SIG-M5 treated with dmso at 0.1 percent for 504 hours (cell line): ENCODE measurements at regions not wholly inside any gene's neighbourhood (a gene's known extent, or its start where the extent isn't known, plus 50 kb on each side); places are given as distances from the start of the nearest gene placed in this dataset.
A peak's percentile ranks its signal among the peaks of the same experiment; 100 is the strongest.

Experiments used
- DNase-seq: peaks from one replicate; lab custom pipeline; 2025; ENCODE audit not compliant: unreplicated experiment; lab: John Stamatoyannopoulos, UW

DNA sequence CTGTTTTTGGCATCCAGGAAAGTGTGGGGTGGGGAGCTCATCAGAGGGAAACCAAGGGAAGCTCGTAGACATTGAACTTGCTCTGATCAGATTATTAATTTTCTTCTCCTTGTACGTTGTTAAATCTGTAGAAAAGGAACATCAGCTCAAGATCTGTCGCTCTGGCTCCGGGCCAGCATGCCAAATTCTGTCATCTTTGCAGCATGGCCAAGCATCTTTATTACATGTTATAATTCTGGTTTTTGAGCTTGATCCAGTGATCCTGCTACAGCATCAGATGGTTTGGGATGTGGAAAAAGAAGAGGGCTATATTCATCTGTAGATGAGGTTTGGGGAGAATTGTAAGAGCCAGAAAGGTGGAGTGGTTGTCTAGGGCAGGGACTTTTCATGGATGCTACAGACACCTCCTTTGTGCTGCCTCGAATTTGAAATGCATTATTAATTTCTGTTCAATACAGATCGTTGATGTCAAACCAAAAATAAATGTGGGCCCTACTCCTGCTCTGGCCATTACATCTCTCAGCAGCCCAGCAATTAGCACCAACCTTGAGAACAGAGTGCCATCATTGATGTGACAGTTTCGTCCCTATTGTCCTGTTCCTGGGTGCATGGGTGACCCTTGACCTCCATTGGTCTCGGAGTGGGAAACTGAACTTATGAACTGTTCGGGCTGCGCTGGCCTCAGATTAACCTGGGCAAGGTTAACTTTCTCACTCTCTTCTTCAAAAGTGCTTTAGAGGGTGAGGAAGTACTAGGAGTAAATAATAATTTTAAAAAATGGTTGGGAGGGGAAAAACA lies 250.8 kb downstream of the SOX4 start:
- no peak for DNase-seq

DNA sequence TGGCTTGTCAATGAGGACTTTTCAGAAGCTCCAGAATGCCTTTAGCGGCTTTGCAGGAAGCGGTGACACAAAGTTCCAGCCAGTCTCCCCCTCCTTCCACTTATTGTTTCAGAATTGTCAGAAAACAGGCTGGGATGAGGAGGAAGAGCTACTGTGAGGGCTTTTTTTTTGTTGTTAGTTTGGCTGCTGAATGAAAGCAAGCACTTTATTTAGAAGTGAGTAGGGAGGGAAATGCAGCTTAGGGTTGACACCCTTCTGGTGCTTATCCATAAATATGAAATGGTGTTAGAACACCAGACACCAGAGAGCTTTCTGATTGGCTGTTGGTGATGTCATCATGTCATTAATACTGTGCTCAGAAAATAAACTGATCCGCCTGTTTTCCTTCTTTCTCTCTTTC lies 251.5 kb downstream of the SOX4 start:
- no peak for DNase-seq

DNA sequence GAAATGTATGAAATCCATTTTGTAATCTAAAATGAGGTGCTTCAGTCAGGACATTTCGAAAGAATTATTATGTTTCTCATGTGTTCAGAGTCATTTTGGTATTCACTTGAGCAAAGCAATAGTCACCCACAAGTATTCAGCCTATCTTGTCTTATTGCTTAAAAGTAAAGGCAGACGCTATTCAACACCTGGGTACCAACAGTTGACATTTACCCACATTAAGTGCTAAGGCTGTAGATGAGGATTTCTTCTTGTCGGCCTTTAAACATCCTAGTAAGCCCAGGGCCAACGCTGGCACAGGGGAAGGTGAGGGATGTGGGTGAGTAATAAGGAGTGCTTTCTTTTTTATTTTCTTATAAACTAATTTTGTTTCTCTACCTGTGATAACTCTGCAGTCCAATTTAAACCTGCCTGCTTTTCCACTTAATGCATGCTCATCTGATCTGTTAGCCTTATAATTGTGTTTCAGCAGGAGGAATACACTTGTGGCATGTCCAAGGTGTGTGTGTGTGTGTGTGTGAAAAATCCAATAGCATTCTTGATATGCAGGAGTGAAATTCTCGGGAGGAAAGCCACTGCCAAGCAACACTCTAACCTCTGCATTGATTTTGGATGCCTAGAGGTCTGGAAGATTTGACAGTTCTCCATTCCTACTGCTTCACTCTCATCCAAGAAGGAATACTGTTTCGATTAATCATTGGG lies 252.0 kb downstream of the SOX4 start:
- no peak for DNase-seq

DNA sequence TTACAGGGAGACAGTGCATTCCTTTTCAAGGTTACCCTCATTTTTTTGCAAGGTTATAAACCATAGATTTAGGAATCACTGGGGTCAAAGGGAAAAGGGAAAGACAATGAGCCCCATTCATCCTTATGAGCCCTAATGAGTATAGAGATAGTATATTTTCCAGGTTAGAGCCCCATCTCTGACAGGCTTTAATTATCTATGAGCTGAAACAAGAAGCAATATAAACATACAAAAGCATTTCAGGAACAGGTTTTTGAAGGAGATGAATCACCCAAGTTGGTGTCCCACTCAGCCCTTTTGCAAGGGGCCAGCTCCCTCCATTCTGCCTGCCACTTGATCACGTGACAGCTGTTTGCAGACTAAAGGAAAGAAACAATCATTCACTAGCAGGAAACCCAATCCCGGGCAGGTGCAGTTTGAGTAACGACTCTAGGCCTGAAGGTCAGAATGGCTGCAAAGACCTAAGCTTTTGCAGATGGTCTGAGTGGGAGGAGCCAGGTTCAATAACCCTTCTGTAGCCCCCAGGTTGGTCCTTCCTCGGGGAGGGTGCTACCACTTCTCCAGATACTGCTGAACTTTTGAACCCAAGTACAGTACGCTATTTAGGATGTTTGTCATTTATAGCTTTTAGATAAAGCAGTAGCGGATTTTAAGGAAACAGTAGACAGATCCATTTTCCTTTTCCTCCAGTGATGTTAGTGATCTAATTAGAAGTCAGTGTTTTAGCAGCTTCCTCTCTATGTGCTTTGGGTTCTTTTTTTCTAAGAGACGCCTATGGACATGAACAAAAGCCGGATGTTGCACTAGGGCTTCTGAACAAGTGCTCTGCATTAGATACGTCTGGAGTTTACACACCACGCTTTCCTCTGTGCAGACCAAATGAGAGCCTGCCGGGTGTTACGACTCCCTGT lies 253.2 kb downstream of the SOX4 start:
- DNase-seq, result peak; percentile 37

DNA sequence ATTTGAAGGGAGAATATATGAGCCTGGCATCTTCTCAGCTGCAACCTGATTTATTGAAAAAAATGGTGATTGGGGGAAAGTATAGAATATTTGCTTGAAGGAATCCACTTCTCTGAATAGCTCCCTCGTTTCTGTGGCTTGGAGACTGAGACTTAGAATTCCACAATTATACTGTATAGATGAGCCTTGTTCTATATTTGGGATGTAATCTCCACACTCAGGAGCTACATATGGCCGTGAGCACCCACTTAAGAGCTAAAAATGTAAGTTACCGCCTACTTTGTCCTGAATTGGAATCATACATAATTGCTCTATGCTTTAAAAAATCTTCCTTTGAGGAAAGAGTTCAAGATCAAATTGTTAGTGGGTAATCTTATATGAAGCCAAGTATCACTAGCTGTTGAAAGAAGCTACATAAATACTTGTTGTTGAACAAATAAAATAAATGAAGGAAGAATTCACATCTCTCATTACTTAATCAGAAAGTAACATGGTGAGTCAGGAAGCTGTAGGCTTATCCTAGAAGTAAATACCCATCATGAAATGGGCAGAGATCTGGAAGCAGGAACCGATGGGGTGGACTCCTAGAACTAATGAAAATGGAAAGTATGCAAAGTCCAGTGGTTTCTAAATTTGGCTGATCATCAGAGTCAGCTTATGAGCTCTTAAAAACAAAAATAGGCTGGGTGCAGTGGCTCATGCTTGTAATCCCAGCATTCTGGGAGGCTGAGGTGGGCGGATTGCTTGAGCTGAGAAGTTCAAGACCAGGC lies 254.3 kb downstream of the SOX4 start:
- DNase-seq, result no peak

DNA sequence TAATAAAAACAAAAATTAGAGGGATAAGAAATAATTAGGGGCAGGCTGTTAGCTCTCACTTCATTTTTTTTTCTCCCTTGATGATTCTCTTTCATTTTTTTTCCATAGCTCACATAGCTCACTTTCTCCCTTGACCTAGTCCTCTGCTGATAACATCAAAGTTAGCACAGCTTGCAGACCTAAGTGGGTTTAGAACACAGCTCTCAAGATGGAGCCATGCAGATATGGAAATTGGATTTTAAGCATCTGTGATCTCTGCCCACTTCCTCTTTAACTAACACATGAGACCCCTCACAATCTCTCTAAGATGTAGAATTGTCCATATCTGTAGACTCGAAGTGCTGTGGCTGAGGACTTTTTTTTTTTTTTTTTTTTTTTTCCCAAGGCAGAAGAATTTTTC lies 257.1 kb downstream of the SOX4 start:
- DNase-seq, result no peak

DNA sequence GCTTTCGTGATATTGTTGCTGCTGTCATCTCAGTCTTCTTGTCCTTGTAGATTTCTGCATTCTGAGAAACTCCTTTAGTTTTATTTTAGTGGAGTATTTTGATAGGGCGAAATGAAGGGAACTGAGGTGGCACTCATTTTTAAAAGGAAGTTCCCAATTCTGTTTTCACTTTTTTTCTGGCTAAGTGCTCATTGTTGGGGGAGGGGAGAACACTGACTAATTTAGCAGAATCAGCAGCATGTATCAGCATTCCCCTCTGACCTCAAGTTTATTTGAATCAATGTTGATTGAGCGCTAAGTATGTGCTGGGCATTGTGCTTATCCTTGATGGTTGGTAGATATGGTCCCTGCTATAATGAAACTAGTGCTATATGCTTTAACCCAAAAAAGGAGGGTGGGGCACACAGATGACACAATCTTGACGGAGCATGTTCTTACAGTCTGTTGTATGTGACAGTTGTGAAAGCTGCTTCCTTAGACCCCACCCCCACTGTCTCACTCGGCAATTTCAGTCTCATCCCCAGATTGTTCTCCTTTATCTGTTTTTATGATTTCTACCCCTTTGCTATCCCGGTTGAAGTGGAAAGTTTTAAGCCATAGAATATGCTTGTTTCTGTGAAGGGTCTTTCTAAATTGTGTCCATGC lies 262.4 kb downstream of the SOX4 start:
- DNase-seq, result peak; percentile 88

DNA sequence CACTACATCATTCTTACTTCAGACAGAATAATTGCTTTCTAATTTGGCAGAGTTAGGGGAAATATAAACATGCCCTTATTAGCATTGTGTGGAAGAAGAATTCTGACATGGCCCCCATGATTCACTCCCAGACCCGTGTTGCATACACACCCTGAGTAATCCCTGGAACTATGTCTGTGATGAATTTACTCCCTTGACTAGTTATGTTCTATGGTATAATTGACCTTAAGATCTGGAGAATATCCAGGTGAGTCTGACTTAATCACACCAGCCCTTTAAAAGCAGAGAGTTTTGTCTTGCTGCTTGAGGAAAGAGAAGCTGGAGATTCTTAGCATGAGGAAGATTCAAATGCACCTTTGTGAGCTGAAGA lies 262.9 kb downstream of the SOX4 start:
- no peak for DNase-seq

DNA sequence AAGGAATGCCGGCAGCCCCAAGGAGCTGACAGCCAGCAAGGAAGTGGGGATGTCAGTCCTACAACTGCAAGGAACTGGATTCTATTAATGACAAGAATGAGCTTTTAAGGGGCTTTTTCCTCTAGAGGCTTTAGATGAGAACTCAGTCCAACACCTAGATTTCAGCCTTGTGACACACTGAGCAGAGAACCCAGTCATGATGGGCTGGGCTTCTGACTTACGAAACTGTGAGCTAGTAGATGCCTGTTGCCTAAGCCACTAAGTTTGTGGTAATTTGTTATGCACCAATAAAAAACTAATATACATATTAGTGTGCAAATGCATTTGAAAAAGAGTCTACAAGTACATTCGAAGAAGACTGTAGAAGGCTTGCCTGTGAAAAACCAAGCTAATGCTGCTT lies 263.3 kb downstream of the SOX4 start:
- DNase-seq, result peak; percentile 78

DNA sequence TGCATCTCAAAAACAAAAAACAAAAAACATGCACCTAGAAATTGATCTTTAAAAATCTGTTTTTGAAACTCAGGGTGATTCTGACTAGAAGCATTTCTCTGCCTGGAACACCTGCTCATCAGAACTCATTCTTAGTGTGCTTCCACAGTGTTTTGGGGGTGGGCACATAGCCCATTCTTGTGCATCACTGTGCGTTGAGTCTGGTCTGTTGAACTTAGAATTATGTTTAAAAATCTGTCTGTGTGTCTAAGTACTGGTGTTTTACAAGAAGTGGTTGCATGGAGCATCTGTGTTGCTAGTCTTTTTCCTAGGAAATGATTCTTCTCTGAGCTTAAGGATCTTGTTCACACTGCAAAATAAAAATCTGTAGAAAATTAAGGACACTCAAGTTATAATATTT lies 264.5 kb downstream of the SOX4 start:
- no peak for DNase-seq

DNA sequence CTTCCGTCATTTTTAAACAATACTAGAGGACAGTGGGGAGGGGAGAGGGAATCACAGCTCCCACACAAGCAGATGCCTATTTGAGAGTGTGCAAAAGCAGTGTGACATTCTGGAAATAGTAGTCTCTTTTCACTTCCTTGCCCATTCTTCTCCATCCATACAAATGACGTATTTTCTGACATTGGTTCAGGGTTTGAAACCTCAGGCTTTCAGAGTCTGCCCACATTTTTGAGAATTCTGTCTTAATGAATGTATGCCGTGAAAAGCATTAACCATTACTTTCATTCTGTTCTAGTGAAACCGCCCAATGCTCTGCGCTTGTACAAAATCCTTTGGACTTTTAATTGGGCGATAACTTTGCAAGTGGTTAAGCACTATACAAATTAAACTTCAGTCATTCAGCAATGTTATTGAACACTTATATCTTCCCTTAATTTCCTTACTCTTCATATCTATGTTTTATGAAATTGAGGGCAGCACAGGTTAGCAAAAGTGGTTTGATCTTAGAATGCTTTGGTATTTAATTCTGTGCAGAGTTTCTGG lies 265.7 kb downstream of the SOX4 start:
- DNase-seq, result no peak

DNA sequence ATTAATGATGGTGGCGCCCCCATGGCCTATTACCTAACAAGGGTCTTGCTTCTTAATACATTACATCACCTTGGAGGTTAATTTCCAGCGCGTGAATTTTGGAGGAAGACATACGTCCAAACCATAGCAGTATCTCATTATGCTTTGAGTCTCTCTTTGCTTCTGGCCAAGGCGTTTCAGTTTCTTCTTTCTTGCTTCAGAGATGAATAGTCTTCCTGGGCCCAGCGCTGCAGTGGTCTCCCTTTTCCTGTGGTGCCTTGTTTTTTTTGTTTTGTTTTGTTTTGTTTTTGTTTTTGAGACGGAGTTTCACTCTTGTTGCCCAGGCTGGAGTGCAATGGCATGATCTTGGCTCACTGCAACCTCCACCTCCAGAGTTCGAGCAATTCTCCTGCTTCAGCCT lies 268.4 kb downstream of the SOX4 start:
- no peak for DNase-seq

DNA sequence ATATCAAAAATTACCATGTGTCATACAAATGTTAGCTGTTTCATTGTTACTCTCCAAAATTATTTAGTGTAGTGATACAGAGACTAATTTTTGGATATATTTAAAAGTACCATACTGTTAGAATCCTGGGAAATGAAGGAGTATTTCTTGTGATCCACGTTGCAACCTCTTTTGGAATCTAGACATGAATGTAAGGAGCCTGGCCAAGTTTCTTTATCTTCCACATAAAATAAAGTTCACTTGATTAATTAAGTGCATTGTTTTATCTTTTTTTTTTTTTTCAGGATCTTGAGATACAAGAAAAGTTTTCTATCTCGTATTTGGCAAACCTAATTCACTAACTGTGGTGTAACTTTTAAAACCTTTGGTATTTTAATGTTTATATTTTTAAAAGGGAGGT lies 270.7 kb downstream of the SOX4 start:
- no peak for DNase-seq

DNA sequence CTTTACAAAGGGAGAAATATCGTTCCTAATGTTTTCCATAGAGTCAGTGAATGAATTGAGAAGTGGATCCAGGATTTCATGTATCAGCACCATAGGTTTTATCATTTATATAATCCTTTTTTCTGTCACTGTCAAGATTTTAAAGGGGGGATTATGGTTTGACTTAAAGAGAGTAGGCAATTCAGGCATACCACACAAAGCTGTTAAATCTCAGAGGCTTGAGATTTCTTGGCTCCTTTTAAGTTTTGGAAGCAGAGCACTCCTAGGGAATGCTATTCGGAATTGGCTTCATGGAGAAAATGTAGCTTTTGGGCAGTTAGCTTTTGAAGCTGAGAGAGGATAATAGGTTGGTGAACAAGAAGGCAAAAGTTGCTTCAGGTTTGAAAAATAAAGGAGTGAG lies 274.7 kb downstream of the SOX4 start:
- DNase-seq, result no peak

DNA sequence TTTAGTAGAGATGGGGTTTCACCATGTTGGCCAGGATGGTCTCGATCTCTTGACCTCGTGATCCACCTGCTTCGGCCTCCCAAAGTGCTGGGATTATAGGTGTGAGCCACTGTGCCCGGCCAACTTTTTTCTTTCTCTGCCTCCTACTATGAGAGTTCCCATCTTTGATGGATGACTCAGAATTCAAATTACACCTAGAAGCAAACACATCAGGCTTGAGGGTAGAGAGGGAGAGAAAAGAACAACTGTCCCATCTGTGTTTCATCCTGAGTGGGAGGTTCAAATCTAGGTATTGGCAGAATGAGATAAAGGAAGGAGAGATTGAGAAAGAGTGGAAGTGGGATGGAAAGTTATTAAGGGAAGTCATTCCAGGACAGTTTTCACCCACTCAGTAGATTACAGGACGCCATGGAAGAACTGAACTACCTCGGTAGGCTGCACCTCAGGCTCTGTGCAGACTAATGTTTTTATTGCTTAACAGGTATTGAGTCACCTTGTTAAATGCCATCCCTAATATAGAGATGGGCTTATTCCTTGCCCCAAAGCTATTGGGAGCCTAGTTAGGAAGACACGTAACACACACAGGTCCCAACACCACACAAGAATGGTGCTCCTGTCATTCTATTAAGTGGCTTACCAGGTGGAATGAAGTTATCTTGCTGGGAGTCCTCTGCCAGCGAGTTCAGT lies 275.7 kb downstream of the SOX4 start:
- DNase-seq, result no peak

DNA sequence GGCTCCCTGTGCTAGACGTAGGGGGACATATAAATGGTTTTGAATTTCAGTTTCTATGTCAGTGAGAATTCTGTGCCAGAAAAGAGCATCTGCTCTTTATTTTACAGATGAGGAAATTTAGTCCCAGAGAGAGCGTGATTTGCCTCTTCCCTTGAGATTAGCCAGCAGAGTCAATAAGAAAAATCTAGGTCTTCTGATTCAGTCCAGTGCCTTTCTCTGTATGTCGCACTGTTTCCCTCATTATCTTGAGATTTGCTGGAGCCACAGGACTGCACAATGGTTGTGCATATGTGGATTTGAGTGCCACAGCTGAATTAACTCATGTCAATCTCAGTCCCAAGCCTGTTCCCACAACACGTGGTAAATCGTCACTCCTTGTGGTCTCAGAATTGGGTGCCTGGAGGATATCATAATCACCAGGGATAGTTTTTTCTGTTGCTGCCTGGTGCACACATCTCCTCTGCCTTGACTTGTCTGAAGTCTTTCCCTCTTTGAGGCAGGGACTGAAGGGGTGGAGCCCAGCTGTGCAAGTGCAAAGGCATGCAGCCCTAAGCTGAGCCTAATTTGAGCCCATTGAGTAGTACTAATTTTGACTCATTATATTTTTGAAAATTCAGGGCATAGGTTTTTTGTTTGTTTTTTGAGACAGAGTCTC lies 276.7 kb downstream of the SOX4 start:
- no peak for DNase-seq

DNA sequence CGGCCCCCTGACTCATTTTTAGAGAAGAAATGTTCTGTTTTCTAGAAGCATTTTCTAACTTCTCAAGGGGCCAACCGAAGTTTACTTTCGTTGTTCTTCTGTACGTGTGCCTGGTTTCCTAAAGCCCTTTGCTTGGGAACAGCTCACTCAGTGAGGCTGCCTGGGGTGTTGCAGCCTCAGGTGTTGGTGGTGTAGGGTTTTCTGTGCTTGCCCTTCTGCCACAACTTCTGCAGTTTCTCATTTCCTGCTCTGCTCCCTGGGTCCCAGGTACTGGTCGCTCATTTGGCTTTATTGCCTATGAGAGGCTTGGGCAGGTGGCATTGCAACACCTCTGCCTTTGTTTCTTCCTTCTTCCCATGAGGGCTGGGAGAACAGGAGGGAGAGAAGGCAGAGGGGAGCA lies 278.3 kb downstream of the SOX4 start:
- DNase-seq, result no peak

DNA sequence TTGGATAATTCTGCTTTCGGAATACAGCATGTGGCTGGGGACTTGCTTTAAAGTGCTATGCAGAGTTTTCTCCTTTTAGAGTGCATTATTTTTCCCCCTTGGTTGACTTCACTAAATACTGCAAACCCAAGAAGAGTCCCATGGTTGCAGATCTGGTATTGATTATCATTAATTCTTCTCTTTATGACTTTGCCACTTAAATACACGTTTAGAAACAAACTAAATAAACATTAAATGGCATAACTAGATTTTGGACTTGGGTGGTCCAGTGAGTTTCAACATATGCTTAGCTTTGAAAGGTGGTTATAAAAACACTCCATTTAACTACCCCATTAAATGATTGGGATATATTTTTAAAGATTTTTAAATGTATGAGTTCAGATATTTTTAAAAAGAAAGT lies 279.2 kb downstream of the SOX4 start:
- no peak for DNase-seq

DNA sequence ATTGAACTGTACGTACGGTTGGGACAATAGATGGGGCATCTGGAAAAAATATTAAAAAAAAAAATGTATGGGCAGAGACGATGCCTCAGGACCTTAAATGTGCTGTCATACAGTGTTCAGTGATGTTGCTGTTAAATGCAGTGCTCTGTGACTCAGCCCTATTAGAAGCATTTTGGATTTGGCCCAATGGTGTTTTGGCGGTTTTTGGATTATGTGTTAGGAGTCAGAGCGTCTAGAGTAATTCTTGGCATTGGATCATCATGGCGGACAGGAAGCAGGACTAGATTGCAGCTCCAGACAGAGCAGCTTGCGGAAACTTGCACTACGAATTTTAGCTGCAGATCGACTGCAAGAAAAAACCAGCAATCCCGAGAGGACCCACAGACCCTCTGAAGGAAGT lies 280.0 kb downstream of the SOX4 start:
- no peak for DNase-seq
